ENCODE measurements at regions not wholly inside any gene's neighbourhood (a gene's known extent, or its start where the extent isn't known, plus 50 kb on each side); places are given as distances from the start of the nearest gene placed in this dataset.

DNA sequence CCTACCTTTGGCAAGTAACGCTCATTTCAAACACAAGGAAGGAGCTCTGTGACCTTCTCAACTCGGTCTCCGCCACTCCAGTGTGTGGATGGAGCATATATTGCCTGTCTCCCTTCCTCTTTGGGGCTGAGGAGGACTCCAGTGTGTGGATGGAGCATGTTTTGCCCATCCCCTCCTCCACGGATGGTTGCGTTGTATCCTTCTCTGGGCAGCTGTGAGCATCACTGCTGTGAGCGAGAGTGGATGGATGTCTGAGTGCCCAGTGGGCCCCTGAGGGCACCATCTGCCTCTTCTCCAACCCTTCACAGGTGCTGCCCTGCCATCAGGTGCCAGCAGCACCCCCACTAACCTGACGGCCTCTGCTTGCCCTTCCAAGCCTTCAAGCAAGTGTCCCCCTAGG lies 186.2 kb downstream of the TEX29 start:
- H3K4me3 ChIP-seq: no peak overlapping the region
- no peak overlapping the region for H3K27ac ChIP-seq
- no peaks in the 10 kb centered on the region for H3K4me1 ChIP-seq
- no peaks in the 10 kb centered on the region for H3K27me3 ChIP-seq
- intact Hi-C loops (cut with DNase I): no loop called here
- H3K36me3 ChIP-seq (replicated peaks in 1 of 2; ENCODE audit: insufficient read depth in 1 of 2, low read depth in 2 of 2): no peaks in the 10 kb centered on the region
- ATAC-seq (no peak), DNase-seq (no peak)
- 58 to 68% methylated on average over 7 of the region's 7 CpGs for WGBS, 2 donors
- TF ChIP-seq CTCF (IDR thresholded peaks at IDR 0.05) (no peak), POLR2A (IDR thresholded peaks at IDR 0.05) (no peak)
- H3K9me3 ChIP-seq: peaks cover 0 to 3% (median 0%) of the 10 kb centered on the region in 3 donors

- TF ChIP-seq POLR2A (IDR thresholded peaks at IDR 0.05): no peak
- TF ChIP-seq CTCF (IDR thresholded peaks at IDR 0.05): no peak
- H3K36me3 ChIP-seq (replicated peaks in 1 of 2; ENCODE audit: insufficient read depth in 1 of 2, low read depth in 2 of 2): no peaks in the 10 kb centered on the region
- H3K27me3 ChIP-seq: no peaks in the 10 kb centered on the region
- H3K27ac ChIP-seq: no peak overlapping the region
- H3K9me3 ChIP-seq: no peaks in the 10 kb centered on the region
- no peak overlapping the region for H3K4me3 ChIP-seq
- no peaks in the 10 kb centered on the region for H3K4me1 ChIP-seq
- no peak for DNase-seq
- WGBS, 2 donors: 76 to 77% methylated on average over 21 of the region's 21 CpGs
- ATAC-seq: no peak
- intact Hi-C loops (cut with DNase I): no loop called here
These were observed 187.9 kb downstream of the TEX29 start for GRCh38 chr13:111508164-111508870.

DNA sequence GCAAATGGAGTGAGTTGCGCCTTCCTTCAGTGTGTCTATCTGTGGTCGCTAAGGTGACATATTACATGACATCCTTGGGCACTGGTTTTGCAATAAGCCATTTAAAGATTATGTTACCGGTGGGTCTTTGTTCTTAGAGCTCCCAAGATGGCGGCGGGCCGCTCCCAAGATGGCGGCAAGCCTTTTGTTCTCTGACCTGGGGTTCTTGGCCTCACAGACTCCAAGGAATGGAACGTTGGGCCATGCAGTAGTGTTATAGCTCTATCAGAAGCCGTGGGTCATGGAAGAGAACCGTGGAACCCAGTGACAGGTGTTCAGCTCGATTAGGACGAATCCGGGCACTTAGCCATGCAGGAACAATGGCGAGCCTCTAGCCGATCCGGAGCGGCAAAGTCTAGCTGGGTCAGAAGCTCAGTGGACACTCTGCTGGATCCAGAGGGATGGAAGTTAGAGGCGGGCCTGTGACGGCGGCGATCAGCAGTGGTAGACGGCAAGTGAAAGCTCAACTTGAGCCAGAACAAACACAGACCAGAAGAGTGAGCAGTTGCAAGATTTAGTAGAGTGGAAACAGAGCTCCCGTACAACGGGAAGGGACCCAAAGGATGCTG lies 188.6 kb downstream of the TEX29 start:
- Histone ChIP-seq H3K4me1 (no peaks in the 10 kb centered on the region), H3K36me3 (replicated peaks in 1 of 2; ENCODE audit: insufficient read depth in 1 of 2, low read depth in 2 of 2) (no peaks in the 10 kb centered on the region), H3K9me3 (no peaks in the 10 kb centered on the region), H3K27ac (no peak overlapping the region), H3K27me3 (no peaks in the 10 kb centered on the region), H3K4me3 (no peak overlapping the region)
- ATAC-seq: no peak
- WGBS, 2 donors: 66 to 74% methylated on average over 18 to 24 of the region's 24 CpGs
- no peak for DNase-seq
- no peak for TF ChIP-seq CTCF (IDR thresholded peaks at IDR 0.05)
- TF ChIP-seq POLR2A (IDR thresholded peaks at IDR 0.05): no peak
- intact Hi-C loops (cut with DNase I): no loop called here

DNA sequence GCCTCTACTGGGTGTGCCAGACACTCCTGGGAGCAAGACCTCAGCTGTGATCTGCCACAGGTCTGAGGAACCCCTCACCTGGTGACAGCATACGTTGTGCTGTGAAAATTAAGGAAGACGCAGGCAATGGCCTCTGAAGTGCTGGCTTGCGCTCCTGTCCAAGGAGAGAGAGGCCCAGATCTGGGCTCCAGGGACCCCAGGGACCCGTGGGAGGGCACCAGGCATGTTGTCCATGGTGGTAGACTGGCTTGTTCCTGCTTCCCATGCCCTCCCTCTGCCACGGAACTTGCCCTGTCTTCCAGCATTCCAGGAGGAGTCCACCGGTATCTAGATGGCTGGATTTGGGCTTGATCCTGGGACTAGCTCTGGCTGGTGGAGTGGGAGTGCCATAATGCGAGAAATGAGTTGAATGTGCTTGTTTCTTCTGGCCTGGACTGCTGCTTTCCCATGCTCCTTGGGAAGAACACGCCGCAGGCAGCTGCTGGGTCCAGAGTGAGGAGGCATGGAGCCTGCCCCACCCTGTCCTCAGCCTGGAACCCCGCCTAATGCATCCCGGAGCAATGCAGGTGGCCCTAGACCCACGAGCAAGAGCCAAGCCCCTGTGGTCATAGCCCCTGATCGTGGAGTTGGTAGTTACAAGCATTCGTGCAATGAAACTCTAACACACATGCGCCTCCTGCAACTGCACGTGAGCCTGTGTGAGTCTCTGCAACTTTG lies 190.2 kb downstream of the TEX29 start:
- Histone ChIP-seq H3K27me3 (no peaks in the 10 kb centered on the region), H3K4me1 (no peaks in the 10 kb centered on the region), H3K4me3 (no peak overlapping the region), H3K36me3 (replicated peaks in 1 of 2; ENCODE audit: insufficient read depth in 1 of 2, low read depth in 2 of 2) (no peaks in the 10 kb centered on the region), H3K9me3 (no peaks in the 10 kb centered on the region), H3K27ac (no peak overlapping the region)
- TF ChIP-seq POLR2A (IDR thresholded peaks at IDR 0.05) (no peak), CTCF (IDR thresholded peaks at IDR 0.05) (no peak)
- DNase-seq: no peak
- WGBS, 2 donors: 62 to 64% methylated on average over 7 to 16 of the region's 16 CpGs
- intact Hi-C loops (cut with DNase I): no loop called here
- no peak for ATAC-seq

All from body of pancreas (tissue), 4 donors.